ENCODE measurements at regions not wholly inside any gene's neighbourhood (a gene's known extent, or its start where the extent isn't known, plus 50 kb on each side); places are given as distances from the start of the nearest gene placed in this dataset.

- DNase-seq: no peak
These were observed 1455.6 kb upstream of the TMEM132C start for GRCh38 chr12:126811391-126811790.

GRCh38 chr12:126819554-126819953, 1447.4 kb upstream of the TMEM132C start:
- no peak for DNase-seq

GRCh38 chr12:126830778-126831680, 1435.9 kb upstream of the TMEM132C start:
- no peak for DNase-seq

GRCh38 chr12:126837697-126838096, 1429.3 kb upstream of the TMEM132C start:
- DNase-seq: no peak

GRCh38 chr12:126843915-126844669, 1422.9 kb upstream of the TMEM132C start:
- DNase-seq: no peak

- no peak for DNase-seq
These were observed 1419.9 kb upstream of the TMEM132C start for GRCh38 chr12:126847005-126847629.

- no peak for DNase-seq
These were observed 1411.2 kb upstream of the TMEM132C start for GRCh38 chr12:126855768-126856167.

- no peak for DNase-seq
These were observed 1410.0 kb upstream of the TMEM132C start for GRCh38 chr12:126856958-126857357.

GRCh38 chr12:126858560-126858959, 1408.4 kb upstream of the TMEM132C start:
- DNase-seq: no peak

GRCh38 chr12:126860210-126860609, 1406.8 kb upstream of the TMEM132C start:
- DNase-seq: no peak

GRCh38 chr12:126862500-126862899, 1404.5 kb upstream of the TMEM132C start:
- no peak for DNase-seq

GRCh38 chr12:126869644-126870043, 1397.3 kb upstream of the TMEM132C start:
- DNase-seq: no peak

- no peak for DNase-seq
These were observed 1393.3 kb upstream of the TMEM132C start for GRCh38 chr12:126873701-126874100.

GRCh38 chr12:126874427-126875026, 1392.4 kb upstream of the TMEM132C start:
- DNase-seq: peak in 5 of 6 experiments; percentile 3 to 40 (median 13)

- DNase-seq: no peak
These were observed 1387.1 kb upstream of the TMEM132C start for GRCh38 chr12:126879842-126880241.

- DNase-seq: no peak
These were observed 1383.3 kb upstream of the TMEM132C start for GRCh38 chr12:126883697-126884096.

- DNase-seq: no peak
These were observed 1377.5 kb upstream of the TMEM132C start for GRCh38 chr12:126889501-126889900.

- no peak for DNase-seq
These were observed 1376.9 kb upstream of the TMEM132C start for GRCh38 chr12:126890097-126890496.

GRCh38 chr12:126891789-126892188, 1375.2 kb upstream of the TMEM132C start:
- no peak for DNase-seq

- no peak for DNase-seq
These were observed 1370.7 kb upstream of the TMEM132C start for GRCh38 chr12:126895951-126896913.

GRCh38 chr12:126897102-126897501, 1369.9 kb upstream of the TMEM132C start:
- no peak for DNase-seq

GRCh38 chr12:126897778-126898177, 1369.2 kb upstream of the TMEM132C start:
- no peak for DNase-seq
